ENCODE measurements at regions not wholly inside any gene's neighbourhood (a gene's known extent, or its start where the extent isn't known, plus 50 kb on each side); places are given as distances from the start of the nearest gene placed in this dataset.

DNA sequence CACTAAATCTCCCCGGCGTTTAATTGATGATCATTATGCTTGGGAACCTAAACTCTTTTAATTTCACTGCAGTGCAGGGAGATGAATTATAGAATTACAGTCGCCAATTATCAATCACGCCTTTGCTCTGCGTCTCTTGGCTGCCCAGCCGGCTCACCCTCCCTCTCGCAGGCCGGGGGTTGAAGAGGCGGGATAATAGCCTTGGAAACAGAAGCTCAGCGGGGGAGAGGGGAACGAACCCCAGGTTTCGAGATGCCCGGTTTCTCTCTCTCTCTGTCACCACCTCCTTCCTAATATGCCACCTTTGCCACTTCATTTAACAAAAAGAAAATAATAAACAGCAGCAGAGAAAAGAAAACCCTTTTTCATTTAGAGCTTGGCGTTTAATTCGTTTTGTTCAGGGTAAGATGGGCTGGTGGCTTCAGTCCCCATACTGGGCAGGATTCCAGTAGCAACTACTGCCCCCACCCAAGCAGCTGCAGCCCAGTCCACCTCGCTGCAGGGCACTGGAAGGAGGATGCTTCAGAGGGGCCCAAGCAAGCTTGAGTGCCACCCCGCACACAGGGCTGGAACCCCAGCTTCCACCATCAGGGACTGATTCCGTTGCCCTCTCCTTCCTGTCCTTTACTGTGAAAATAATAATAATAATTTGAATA lies 271.7 kb downstream of the BUD13 start:
- no peak for TF ChIP-seq ZNF114 (CRISPR knock-in tag; IDR thresholded peaks at IDR 0.05)
- TF ChIP-seq, protein P1, sequence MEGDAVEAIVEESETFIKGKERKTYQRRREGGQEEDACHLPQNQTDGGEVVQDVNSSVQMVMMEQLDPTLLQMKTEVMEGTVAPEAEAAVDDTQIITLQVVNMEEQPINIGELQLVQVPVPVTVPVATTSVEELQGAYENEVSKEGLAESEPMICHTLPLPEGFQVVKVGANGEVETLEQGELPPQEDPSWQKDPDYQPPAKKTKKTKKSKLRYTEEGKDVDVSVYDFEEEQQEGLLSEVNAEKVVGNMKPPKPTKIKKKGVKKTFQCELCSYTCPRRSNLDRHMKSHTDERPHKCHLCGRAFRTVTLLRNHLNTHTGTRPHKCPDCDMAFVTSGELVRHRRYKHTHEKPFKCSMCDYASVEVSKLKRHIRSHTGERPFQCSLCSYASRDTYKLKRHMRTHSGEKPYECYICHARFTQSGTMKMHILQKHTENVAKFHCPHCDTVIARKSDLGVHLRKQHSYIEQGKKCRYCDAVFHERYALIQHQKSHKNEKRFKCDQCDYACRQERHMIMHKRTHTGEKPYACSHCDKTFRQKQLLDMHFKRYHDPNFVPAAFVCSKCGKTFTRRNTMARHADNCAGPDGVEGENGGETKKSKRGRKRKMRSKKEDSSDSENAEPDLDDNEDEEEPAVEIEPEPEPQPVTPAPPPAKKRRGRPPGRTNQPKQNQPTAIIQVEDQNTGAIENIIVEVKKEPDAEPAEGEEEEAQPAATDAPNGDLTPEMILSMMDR (conservative IDR thresholded peaks at IDR 0.05; ENCODE audit: low read depth in 2 of 2): no peak
- no peak for TF ChIP-seq POLR2AphosphoS5 (IDR thresholded peaks at IDR 0.05; ENCODE audit: low read depth)
- TF ChIP-seq, protein P2, sequence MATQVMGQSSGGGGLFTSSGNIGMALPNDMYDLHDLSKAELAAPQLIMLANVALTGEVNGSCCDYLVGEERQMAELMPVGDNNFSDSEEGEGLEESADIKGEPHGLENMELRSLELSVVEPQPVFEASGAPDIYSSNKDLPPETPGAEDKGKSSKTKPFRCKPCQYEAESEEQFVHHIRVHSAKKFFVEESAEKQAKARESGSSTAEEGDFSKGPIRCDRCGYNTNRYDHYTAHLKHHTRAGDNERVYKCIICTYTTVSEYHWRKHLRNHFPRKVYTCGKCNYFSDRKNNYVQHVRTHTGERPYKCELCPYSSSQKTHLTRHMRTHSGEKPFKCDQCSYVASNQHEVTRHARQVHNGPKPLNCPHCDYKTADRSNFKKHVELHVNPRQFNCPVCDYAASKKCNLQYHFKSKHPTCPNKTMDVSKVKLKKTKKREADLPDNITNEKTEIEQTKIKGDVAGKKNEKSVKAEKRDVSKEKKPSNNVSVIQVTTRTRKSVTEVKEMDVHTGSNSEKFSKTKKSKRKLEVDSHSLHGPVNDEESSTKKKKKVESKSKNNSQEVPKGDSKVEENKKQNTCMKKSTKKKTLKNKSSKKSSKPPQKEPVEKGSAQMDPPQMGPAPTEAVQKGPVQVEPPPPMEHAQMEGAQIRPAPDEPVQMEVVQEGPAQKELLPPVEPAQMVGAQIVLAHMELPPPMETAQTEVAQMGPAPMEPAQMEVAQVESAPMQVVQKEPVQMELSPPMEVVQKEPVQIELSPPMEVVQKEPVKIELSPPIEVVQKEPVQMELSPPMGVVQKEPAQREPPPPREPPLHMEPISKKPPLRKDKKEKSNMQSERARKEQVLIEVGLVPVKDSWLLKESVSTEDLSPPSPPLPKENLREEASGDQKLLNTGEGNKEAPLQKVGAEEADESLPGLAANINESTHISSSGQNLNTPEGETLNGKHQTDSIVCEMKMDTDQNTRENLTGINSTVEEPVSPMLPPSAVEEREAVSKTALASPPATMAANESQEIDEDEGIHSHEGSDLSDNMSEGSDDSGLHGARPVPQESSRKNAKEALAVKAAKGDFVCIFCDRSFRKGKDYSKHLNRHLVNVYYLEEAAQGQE (IDR thresholded peaks at IDR 0.05; ENCODE audit: unreplicated experiment): no peak
- TF ChIP-seq CREB1 (CRISPR knock-in tag; IDR thresholded peaks at IDR 0.05; ENCODE audit: low read depth): no peak
- TF ChIP-seq STAT1 (IDR thresholded peaks at IDR 0.05; ENCODE audit: unreplicated experiment): no peak
- no peak for TF ChIP-seq EZH2 (IDR thresholded peaks at IDR 0.05; ENCODE audit: low read depth, unreplicated experiment)
- TF ChIP-seq, protein P3, sequence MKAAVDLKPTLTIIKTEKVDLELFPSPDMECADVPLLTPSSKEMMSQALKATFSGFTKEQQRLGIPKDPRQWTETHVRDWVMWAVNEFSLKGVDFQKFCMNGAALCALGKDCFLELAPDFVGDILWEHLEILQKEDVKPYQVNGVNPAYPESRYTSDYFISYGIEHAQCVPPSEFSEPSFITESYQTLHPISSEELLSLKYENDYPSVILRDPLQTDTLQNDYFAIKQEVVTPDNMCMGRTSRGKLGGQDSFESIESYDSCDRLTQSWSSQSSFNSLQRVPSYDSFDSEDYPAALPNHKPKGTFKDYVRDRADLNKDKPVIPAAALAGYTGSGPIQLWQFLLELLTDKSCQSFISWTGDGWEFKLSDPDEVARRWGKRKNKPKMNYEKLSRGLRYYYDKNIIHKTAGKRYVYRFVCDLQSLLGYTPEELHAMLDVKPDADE (IDR thresholded peaks at IDR 0.05): no peak
- no peak for TF ChIP-seq EZH2phosphoT487 (IDR thresholded peaks at IDR 0.05; ENCODE audit: unreplicated experiment)
